SK-N-SH treated with all-trans-retinoic acid at 6 μM for 48 hours (cell line): ENCODE measurements at regions not wholly inside any gene's neighbourhood (a gene's known extent, or its start where the extent isn't known, plus 50 kb on each side); places are given as distances from the start of the nearest gene placed in this dataset.

Experiments used
- BACH2 ChIP-seq: fragments of 250-450 bp; sonication (Bioruptor Pico); IDR thresholded peaks from 2 replicates; pipeline ENCODE4 v1.9.0; 2021; ENCODE audit warnings: mild to moderate bottlenecking, borderline replicate concordance
- CREB5 ChIP-seq: fragments of 250-450 bp; sonication (Bioruptor Pico); IDR thresholded peaks from 2 replicates; pipeline ENCODE4 v1.5.1; 2020; ENCODE audit warnings: low read depth, mild to moderate bottlenecking, moderate library complexity
- PPARA ChIP-seq: fragments of 250-450 bp; sonication (Bioruptor Pico); IDR thresholded peaks from 2 replicates; pipeline ENCODE4 v1.5.0; 2020; ENCODE audit warnings: mild to moderate bottlenecking, borderline replicate concordance
- TCF4 ChIP-seq: fragments of 250-450 bp; sonication (Bioruptor Pico); IDR thresholded peaks from 2 replicates; pipeline ENCODE4 v1.8.0; 2021; ENCODE audit warnings: mild to moderate bottlenecking, moderate library complexity, borderline replicate concordance
- TOX ChIP-seq: fragments of 250-450 bp; sonication (Bioruptor Pico); IDR thresholded peaks from 2 replicates; pipeline ENCODE4 v1.8.0; 2021; ENCODE audit warnings: mild to moderate bottlenecking, moderate library complexity, borderline replicate concordance
- ZFP30 ChIP-seq: fragments of 450-650 bp; formaldehyde crosslinking; IDR thresholded peaks from 2 replicates; pipeline ENCODE4 v1.5.0; 2022; ENCODE audit warnings: mild to moderate bottlenecking, moderate library complexity
- ZNF565 ChIP-seq: fragments of 450-650 bp; formaldehyde crosslinking; conservative IDR thresholded peaks from 2 replicates; pipeline ENCODE4 v1.5.0; 2020; ENCODE audit warnings: low read depth, mild to moderate bottlenecking, moderate library complexity
- ZNF8 ChIP-seq: fragments of 450-650 bp; formaldehyde crosslinking; IDR thresholded peaks from 2 replicates; pipeline ENCODE4 v1.5.0; 2020; ENCODE audit warnings: mild to moderate bottlenecking, moderate library complexity
- TF ChIP-seq, protein P1 (sequence below): fragments of 250-450 bp; sonication (Bioruptor Pico); IDR thresholded peaks from 2 replicates; pipeline ENCODE4 v1.8.0; 2020; ENCODE audit warnings: mild to moderate bottlenecking, moderate library complexity, borderline replicate concordance
- TF ChIP-seq, protein P2 (sequence below): fragments of 250-450 bp; sonication (Bioruptor Pico); IDR thresholded peaks from 2 replicates; pipeline ENCODE4 v1.5.1; 2021; ENCODE audit warnings: mild to moderate bottlenecking, moderate library complexity

DNA sequence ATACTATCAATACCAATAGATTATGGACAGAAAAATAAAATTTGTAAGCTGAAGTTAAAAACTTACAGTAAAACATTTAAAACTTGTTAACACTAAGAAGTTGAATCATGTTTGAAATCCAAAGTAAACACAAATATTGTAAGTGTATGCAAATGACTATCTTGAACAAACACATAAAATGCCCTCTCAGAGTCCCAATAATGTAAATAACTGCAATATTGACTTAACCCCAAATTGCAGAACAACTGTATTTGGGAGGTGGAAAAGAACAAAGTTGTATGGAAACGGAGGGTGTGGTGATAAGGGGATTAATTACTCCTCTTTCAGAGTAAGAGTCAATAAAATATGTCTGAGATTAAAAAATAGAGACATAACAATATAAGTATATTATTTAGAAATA is 140.0 kb upstream of the NOL4 start:
- TF ChIP-seq ZFP30 (CRISPR knock-in tag) (no peak), ZNF8 (no peak), TCF4 (CRISPR knock-in tag) (no peak), ZNF565 (no peak), CREB5 (CRISPR knock-in tag) (no peak), TOX (CRISPR knock-in tag) (no peak), PPARA (CRISPR knock-in tag) (no peak), BACH2 (CRISPR knock-in tag) (no peak)
- TF ChIP-seq, protein P1, sequence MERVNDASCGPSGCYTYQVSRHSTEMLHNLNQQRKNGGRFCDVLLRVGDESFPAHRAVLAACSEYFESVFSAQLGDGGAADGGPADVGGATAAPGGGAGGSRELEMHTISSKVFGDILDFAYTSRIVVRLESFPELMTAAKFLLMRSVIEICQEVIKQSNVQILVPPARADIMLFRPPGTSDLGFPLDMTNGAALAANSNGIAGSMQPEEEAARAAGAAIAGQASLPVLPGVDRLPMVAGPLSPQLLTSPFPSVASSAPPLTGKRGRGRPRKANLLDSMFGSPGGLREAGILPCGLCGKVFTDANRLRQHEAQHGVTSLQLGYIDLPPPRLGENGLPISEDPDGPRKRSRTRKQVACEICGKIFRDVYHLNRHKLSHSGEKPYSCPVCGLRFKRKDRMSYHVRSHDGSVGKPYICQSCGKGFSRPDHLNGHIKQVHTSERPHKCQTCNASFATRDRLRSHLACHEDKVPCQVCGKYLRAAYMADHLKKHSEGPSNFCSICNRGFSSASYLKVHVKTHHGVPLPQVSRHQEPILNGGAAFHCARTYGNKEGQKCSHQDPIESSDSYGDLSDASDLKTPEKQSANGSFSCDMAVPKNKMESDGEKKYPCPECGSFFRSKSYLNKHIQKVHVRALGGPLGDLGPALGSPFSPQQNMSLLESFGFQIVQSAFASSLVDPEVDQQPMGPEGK, result no peak
- TF ChIP-seq, protein P2, sequence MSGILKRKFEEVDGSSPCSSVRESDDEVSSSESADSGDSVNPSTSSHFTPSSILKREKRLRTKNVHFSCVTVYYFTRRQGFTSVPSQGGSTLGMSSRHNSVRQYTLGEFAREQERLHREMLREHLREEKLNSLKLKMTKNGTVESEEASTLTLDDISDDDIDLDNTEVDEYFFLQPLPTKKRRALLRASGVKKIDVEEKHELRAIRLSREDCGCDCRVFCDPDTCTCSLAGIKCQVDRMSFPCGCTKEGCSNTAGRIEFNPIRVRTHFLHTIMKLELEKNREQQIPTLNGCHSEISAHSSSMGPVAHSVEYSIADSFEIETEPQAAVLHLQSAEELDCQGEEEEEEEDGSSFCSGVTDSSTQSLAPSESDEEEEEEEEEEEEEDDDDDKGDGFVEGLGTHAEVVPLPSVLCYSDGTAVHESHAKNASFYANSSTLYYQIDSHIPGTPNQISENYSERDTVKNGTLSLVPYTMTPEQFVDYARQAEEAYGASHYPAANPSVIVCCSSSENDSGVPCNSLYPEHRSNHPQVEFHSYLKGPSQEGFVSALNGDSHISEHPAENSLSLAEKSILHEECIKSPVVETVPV, result no peak
